ENCODE measurements at regions not wholly inside any gene's neighbourhood (a gene's known extent, or its start where the extent isn't known, plus 50 kb on each side); places are given as distances from the start of the nearest gene placed in this dataset.

DNA sequence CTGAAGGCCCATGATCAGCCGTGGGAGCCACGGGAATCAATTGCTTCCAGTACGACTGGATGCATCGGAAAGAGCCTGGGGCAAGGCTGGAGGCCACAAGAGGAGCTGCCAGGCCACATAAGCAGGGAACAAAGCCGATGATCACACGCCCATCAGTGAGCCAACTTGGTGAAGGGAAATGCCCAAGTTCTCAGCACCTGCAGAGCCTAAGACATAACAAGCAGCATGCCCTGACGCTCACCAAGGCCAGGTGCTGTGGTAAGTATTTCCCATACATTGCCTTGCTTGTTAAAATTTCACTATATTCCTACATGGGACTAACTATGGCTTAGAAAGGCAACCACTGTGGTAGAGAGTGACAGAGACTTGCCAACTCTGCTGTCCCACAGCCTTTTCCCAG lies 555.9 kb downstream of the BCL11B start:
- TF ChIP-seq CTCF (IDR thresholded peaks at IDR 0.05; ENCODE audit: poor library complexity) (no peak), EZH2phosphoT487 (IDR thresholded peaks at IDR 0.05; ENCODE audit: low read depth, severe bottlenecking, unreplicated experiment) (no peak)
